ENCODE measurements at regions not wholly inside any gene's neighbourhood (a gene's known extent, or its start where the extent isn't known, plus 50 kb on each side); places are given as distances from the start of the nearest gene placed in this dataset.

DNA sequence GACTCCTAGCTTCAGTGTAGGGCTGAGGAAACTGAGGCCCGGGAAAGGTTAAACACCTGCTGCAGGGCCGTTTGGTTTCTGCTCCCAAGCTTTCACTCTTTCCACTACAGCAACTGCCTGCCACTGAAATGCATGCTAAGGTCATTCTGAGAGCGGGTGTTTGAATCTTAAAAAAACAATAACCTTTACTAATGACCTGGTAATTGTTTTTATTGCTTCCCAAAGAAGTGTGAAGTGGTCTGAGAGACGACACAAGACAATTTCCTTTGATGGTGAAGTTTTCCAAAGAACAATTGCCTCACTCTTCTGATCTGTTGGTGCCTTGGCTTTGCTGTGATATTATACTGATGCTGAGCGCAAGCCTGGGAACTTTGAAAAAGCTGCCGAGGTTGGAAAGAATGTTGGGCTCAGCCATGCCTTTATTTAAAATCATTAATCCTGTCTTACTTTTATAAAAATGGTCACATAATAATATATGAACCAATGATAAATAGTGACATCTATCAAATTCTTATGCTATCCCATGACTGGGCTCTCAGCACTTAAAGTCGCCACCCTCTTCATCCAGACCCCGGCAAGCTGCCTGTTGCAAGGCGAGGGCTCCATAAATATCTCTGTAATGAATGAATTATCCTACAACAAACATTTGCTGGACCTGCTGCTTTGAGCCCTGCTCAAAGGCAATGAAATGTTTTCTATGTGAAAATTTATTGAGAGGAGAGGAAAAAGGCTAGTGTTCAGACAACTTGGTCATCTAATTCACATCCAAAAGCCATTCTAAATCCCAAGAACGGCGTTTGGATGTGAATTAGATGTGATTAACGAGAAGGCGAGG, 67.8 kb upstream of the SOD3 start:
- no peaks in the 10 kb centered on the region for H3K9me3 ChIP-seq
- no peak overlapping the region for H3K27ac ChIP-seq
- peaks cover 7% of the 10 kb centered on the region for H3K4me1 ChIP-seq
- no peaks in the 10 kb centered on the region for H3K27me3 ChIP-seq (ENCODE audit: insufficient read depth in 3 of 3, low read length in 2 of 3)
- 69 to 70% (median 70%) methylated on average over 13 of the region's 13 CpGs for WGBS, 3 donors
- no peak overlapping the region for H3K4me3 ChIP-seq
- TF ChIP-seq CTCF (IDR thresholded peaks at IDR 0.05), result no peak
- no peaks in the 10 kb centered on the region for H3K36me3 ChIP-seq (ENCODE audit: insufficient read depth in 1 of 2, low read depth in 1 of 2)
- DNase-seq, result no peak
- ATAC-seq, result no peak
- intact Hi-C loops (cut with DNase I), result no loop called here

DNA sequence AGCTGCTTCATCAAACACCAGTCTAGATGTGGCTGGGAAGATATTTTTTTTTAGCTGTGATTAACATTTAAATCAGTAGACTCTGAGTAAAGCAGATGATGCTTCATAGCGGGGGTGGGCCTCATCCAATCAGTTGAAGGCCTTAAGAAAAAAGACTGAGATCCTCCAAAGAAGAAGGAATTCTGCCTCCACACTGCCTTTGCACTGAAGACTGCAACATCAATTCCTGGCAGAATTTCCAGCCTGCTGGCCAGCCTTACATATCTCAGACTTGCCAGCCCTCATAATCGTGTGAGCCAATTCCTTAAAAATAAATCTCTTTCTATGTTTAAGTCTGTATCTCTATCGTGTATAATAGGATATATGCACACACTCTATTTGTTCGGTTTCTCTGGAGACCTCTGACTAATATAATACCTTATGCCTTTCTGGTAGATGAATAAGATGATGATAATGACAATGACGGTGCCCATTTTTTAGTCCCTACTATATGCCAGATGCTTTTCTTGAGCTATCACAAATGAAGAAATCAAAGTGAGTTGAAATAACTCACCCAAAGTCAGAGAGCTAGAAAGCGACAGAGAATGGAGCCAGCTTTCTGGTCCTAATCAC, 66.1 kb upstream of the SOD3 start:
- H3K36me3 ChIP-seq (ENCODE audit: insufficient read depth in 1 of 2, low read depth in 1 of 2), result no peaks in the 10 kb centered on the region
- no peak overlapping the region for H3K27ac ChIP-seq
- DNase-seq, result no peak
- no peak overlapping the region for H3K4me3 ChIP-seq
- H3K27me3 ChIP-seq (ENCODE audit: insufficient read depth in 3 of 3, low read length in 2 of 3), result no peaks in the 10 kb centered on the region
- no peak for TF ChIP-seq CTCF (IDR thresholded peaks at IDR 0.05)
- intact Hi-C loops (cut with DNase I), result no loop called here
- ATAC-seq, result no peak
- H3K9me3 ChIP-seq, result no peaks in the 10 kb centered on the region
- WGBS, 3 donors, result 57 to 70% (median 66%) methylated on average over 6 of the region's 6 CpGs
- peaks cover 15% of the 10 kb centered on the region for H3K4me1 ChIP-seq

DNA sequence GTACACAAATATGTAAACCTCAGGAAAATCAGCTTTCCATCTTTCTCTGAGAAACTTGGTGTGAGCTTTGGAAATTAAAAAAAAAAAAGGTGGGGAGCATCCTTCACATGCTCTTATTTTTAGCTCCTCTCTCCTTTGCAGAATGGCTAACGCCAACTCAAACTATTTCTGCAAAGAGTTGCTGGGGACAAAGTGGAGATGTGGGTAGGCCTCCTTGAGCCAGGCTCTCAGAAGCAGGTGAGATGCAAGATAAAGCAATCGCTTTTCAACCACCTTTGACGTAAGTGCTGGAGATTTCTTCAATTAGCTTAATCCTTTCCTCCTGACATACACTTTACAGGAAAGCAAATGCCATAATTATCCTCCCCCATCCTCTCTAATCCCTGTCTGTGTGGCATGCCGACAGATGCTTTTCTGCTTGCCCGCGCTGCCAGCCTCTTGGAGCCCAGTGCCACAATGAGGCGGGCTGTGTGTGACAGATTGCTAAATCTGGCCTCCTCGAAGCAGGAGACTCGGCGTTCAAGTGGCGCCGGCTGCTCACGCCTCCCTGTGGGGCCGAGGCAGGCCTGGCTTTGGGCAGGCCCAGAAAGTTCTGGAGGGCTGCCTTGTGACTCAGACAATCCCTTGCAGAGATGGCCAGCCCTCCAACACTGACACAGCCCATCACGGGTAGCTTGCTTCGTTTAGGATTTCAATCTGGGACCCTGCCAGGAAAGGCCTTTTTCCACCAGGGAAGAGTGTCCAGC, 64.9 kb upstream of the SOD3 start:
- Histone ChIP-seq H3K4me3 (no peak overlapping the region), H3K27ac (peak overlapping the region; percentile 64), H3K27me3 (ENCODE audit: insufficient read depth in 3 of 3, low read length in 2 of 3) (no peaks in the 10 kb centered on the region), H3K9me3 (no peaks in the 10 kb centered on the region), H3K4me1 (peaks cover 19% of the 10 kb centered on the region), H3K36me3 (ENCODE audit: insufficient read depth in 1 of 2, low read depth in 1 of 2) (no peaks in the 10 kb centered on the region)
- peak; percentile 96 to 99 (median 98) for ATAC-seq
- no peak for TF ChIP-seq CTCF (IDR thresholded peaks at IDR 0.05)
- intact Hi-C loops (cut with DNase I), result no loop called here
- DNase-seq, result peak; percentile 88 to 91
- WGBS, 3 donors, result 23 to 40% (median 24%) methylated on average over 16 of the region's 16 CpGs

- Histone ChIP-seq H3K36me3 (ENCODE audit: insufficient read depth in 1 of 2, low read depth in 1 of 2) (no peaks in the 10 kb centered on the region), H3K9me3 (no peaks in the 10 kb centered on the region), H3K4me3 (no peak overlapping the region), H3K27me3 (ENCODE audit: insufficient read depth in 3 of 3, low read length in 2 of 3) (no peaks in the 10 kb centered on the region), H3K4me1 (peaks cover 19% of the 10 kb centered on the region), H3K27ac (no peak overlapping the region)
- TF ChIP-seq CTCF (IDR thresholded peaks at IDR 0.05), result no peak
- intact Hi-C loops (cut with DNase I), result no loop called here
- DNase-seq, result no peak
- no peak for ATAC-seq
- WGBS, 3 donors, result 86 to 96% (median 89%) methylated on average over 2 of the region's 2 CpGs
Observed at GRCh38 chr4:24731448-24731847, 63.9 kb upstream of the SOD3 start.
